HG02973 (cell line): ENCODE measurements at regions not wholly inside any gene's neighbourhood (a gene's known extent, or its start where the extent isn't known, plus 50 kb on each side); places are given as distances from the start of the nearest gene placed in this dataset.

Experiments used
- ATAC-seq: cut with Tn5 transposase; IDR thresholded peaks from one replicate; pipeline ENCODE4 v1.9.1; 2021; ENCODE audit warnings: moderate library complexity; ENCODE audit not compliant: unreplicated experiment

DNA sequence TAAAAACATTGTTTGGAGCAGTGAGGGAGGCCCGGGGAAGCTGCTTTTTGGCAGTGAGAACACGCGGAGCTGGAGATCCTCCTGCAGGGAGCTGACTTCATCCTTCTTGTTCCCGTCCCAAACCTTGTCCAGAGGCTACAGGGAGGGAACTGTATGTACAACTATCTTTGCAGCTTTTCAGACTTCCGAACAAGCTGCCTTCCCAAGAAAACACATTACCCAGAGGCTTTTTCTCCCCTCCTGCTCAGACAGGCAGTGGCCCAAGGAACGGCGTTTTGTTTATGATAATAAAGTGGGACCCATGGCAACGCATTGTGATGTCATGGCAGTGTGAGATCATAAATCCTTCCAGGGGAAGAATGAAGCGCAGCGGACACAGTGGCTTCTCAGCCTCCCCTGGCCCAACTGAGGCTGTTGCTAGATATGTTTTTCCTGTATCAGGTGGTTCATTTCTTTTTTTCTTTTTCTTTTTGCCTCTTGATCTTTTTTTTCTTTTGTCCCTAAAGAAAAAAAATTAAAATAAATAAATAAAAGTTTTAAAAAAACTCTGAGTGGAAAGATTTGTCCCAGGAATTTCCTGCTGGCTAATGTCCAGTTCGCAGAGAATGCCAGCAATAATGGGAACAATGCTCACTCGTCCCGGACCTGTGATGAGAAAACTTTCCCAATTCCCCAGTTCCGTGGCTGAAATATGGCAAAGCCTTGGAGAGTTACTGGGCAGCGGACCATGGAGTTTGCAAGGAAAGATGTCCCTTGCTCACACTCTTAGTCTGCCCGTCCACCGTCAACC lies 103.4 kb upstream of the MAP1LC3B2 start:
- no peak for ATAC-seq

DNA sequence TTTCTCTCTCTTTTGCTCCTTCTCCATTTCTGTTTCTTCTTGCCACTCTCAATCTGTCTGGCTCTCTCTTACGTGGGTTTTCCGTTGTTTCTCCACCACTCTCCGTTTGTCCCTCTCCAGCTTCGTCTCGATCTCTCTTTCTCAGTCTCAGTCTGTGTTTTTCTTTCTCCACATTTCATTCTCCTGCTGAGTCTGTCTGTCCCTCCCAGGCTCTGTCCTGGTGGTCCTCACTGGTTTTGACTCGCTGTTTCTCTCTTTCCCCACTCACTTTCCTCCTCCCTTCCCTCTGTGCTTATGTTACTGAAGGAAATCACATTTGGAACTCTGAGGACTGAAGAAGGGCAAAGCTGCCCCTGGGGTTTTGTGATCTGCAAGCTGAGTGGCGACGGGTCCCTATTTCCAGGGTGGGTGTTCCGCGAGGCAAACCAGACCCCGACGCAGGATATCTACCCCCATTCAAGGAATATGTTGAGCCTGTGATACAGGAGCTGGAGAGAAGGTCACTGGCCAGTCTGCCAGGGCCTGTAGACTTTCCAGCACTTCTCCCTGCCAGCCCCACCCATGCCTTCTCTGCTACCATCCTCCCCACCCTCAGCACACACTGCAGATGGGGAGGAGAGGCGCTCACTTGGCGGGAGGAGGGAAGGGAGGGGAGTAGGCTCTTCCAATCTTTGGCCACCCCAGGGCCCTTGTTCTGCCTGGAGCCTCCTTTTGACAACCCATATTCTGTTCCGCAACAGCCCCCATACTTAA lies 102.7 kb upstream of the MAP1LC3B2 start:
- ATAC-seq = no peak

DNA sequence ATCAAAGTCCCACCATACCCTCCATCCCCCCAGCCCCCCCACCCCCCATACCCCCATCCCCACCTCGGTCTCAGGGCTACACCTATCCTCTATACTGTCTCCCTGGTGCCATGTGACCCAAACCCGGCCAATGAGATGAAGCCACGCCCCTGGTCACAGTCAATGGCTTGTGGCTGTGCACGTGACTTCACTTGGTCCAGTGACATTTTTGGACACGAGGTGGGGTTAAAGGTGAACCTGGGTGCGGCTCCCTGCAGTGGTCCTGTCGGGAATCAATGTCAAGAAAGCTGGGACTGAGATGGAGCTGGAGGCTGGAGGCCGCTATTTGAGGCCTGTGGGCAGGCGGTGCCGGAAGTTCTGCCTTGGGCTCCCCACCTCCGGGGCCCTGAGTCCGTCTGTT lies 100.7 kb upstream of the MAP1LC3B2 start:
- no peak for ATAC-seq

DNA sequence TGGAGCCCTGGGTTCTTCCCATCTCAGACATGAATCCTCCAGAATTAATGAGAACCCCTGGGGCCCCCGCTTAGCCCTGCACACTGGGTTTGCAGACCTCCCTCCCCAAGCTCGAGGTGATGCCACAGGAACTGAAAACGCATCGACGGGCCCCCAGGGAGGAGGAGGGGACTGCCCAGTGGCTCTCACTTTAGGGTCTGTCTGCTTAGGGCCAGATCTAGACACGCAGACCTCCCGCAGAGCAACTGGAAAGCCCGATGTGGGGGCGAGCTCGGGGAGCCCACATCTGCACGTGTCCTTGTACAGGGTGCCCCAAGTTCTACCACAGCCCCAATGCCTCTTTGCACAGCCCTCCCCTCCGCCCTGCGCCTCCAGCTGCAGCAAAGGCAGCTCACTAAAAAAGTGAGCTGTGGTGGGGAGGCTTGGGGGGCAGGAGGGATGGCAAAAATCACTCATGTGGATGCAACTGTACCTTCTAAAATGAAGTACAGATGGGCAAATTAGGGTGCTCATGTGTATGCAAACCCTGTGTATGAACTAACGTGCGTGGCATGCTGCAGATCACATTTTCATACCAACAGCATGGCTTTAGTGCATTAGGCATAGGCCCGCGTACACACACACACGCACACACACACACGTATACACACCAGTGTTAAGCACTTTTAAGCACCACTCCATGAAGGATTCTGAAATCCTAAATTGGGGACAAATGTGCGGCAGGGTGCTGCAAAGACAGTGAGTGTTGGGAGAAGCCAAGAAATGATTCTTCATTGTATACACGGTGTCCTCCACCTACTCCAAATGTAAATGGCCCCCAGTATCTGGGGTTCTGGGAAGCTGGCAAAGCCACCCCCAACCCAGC lies 99.9 kb upstream of the MAP1LC3B2 start:
- no peak for ATAC-seq

DNA sequence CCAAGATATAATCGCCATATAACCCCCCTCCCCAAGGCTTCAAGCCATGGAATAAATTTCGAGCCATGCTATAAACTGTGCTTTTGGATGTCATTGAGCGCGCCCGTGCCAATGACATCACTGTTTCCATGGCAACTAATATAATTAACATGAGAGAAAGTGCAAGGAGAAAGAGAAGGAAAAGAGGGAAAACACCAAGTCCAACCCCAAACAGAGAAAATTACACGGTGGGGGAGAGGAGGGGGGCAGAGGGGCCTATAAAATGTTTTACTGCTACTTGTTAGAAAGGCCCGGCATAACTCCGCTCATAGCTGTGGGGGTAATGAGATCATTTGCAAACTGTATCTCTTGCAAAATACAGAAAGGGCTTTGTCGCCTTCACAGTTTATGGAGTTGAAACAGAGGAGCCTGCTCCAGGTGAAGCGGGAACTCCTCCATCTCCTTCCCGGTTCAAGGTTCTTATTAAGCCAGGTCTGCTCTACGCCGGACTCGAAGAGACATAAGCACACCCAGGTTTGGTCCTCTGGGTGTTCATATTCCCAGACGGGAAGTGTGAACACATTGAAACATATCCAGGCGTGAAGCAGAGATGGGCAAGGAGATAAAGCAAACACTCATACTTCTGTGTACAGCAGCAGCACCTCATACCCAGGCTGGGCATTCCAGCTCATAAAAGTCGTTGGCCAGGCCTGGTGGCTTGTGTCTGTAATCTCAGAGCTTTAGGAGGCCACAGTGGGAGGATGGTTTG lies 99.1 kb upstream of the MAP1LC3B2 start:
- ATAC-seq = no peak

DNA sequence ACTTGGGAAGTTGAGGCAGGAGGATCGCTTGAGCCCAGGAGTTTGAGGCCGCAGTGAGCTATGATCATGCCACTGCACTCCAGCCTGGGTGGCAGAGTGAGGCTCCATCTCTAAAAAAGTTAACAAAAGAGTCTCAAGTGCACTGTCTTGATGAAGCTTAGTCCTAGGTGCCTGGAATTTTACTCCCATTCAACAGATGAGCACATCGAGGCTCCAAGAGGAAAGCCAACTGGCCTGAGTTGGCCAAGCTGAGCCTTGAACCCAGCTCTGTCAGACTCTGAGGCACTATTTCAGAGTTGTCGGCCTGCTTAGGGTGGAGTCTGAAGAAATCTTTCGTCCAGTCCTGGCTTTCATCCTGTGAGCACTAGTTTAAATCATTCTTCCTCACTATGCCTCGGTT lies 98.1 kb upstream of the MAP1LC3B2 start:
- ATAC-seq = no peak

DNA sequence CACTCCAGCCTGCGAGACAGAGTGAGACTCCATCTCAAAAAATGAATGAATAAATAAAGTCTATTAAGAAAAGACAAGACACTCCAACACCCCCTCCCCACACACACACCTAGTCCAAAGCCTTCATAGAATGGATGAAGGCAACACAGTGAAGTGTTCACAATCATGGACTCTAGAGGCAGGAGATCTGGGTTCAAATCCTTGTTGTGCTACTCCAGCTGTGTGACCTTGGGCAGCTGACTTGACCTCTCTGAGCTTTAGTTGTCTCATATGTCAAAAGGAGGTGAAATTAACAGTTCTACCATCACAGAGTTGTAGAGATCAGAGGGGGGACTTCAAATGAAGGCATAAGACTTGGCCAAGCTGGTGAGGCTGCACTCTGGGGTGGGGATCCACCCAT lies 95.8 kb upstream of the MAP1LC3B2 start:
- no peak for ATAC-seq

DNA sequence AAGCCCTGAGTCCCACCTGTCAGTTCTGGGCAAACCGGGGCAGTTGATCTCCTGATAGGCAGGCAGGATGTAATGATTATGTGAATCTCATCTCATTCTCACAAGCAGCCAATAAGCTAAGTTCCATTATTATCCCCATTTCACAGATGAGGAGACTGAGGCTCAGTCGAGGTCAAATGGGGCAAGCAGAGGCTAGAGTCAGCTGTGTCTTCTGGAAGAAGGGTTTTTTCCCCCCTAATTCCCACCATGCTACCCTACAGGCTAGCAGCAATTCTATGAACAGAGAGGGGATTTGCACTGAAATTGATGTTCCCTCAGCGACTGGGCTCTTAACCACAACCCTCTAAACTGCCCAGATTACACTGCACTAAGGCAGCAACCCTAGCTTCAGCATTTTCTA lies 93.8 kb upstream of the MAP1LC3B2 start:
- ATAC-seq = no peak

DNA sequence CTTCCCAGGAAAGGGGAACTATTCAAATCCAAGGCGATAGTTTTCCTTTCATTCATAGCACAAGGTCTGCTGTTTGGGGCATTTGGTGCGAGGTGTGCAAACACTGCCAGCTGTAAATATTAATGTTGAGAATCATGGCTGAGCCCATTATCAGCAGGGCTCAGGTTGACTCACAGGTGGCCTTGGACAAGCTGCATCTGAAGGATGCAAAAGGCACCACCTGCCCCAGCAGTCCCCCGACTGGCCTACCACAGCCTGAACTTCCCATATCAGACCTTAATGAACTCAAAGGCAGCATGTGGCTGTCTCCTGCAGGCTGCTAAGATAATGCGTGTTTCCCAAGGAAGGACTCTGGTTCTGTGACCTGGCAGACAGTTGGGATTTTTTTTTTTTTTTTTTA lies 93.3 kb upstream of the MAP1LC3B2 start:
- ATAC-seq = no peak

DNA sequence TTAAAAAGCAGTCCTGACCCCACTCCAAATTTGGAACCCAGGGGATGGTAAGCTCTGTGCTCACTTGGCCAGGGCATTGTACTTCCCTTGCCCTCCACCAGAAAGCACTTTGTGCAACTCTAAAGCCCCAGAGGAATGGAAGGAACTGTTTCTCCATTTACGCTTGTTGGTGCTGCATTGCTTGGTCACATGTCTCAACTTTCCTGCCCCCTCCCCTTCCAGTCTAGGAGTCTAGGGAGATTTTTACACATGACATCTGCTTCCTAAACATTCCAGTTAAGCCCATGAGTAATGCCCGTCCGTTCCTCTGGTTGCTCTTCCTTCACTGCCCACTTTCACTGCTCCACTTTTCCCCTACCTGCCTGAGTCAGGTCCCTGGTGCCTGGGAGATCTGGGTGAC lies 92.6 kb upstream of the MAP1LC3B2 start:
- no peak for ATAC-seq

DNA sequence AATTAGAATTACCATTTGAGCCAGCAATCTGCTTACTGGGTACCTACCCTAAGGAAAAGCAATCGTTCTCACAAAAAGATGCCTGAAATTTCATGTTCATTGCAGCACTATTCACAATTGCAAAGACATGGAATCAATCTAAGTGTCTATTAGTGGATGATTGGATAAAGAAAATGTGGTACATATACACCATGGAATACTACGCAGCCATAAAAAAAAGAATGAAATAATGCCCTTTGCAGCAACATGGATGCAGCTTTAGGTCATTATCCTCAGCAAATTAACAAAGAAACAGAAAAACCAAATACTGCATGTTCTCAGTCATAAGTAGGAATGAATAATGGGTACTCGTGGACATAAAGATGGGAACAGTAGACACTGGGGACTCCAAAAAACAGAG lies 89.8 kb upstream of the MAP1LC3B2 start:
- no peak for ATAC-seq

DNA sequence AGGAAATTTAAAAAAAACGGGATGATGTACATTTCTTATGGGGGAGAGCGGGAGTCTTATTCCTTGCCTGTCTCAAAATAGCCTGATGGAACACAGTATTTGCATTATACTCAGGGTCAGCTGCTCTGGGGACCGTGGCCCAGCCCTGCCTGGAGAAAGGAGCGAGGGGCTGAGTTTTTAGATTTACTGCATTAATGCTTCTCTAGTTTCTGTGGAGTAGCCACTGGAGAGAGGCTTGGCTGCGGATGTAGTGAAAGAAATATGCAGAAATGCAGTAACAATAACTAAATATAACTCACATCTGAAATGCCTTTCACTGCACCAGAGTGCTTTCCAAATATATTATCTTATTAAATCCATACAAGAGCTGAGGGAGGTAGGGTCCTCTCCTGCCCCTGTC lies 87.6 kb upstream of the MAP1LC3B2 start:
- ATAC-seq = no peak

DNA sequence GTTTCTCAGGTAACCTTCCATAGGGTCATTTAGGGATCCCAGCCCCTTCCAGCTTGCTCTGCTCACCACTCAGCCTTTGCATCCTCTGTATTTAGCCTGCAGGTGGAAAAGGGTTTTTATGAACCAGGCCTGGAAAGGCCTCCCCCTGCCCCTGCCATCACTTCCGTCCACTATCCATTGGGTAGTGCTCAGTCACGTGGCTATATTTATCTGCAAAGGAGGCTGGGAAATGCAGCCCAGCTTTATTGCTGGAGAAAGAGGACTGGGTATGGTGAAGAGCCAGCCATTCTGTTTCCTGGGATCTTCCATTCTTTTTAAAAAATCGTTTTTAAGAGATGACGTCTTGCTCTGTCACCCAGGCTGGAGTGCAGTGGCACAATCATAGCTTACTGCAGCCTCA lies 87.0 kb upstream of the MAP1LC3B2 start:
- ATAC-seq = no peak

DNA sequence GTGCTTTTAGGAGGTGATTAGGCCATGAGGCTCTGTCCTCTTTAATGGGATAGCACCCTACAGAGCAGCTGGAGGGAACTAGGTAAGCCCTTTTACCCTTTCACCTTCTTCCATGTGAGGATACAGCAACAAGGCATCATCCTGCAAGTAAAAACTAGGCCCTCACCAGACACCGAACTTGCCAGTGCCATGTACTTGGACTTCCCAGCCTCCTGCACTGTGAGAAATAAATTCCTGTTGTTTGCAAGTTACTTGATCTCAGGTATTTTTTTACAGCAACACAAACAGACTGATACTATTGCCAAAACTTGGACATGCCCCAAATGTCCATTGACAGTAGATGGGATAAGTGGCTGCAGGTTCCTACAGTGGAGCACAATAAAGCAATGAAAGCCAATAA lies 85.8 kb upstream of the MAP1LC3B2 start:
- no peak for ATAC-seq

DNA sequence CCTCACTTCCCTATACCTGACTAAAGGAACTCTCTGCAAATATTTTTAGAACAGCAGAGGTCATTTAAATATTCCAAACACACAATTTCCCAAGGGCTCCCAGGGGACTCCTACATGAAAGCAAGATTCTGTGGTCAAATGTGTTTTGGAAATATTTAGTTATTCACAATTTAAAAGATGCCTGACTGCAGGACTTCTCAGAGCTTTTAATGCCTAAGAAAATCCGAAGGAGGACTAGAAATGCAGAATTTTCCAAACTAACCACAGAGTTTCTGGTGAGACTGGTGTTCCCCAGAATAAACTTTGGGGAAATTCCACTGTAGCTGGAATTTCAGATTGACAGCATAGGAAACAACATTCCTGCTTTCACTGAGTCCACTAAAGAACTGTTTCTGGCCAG lies 84.8 kb upstream of the MAP1LC3B2 start:
- ATAC-seq = no peak

DNA sequence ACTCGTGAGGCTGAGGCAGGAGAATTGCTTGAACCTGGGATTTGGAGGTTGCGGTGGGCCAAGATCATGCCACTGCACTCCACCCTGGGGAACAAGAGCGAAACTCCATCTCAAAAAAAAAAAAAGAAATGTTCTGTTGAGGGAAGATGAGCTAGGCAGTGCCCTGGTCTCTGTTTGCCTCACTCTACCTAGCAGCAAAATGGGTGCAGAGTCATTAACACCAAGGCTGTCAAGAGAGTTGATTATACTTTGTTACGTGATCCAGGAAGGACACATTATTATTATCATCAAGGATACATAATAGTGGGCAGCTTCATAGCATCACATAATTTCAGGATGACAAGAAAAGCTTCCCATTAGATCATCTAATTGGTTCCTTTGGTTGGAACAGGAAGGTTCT lies 84.3 kb upstream of the MAP1LC3B2 start:
- no peak for ATAC-seq

DNA sequence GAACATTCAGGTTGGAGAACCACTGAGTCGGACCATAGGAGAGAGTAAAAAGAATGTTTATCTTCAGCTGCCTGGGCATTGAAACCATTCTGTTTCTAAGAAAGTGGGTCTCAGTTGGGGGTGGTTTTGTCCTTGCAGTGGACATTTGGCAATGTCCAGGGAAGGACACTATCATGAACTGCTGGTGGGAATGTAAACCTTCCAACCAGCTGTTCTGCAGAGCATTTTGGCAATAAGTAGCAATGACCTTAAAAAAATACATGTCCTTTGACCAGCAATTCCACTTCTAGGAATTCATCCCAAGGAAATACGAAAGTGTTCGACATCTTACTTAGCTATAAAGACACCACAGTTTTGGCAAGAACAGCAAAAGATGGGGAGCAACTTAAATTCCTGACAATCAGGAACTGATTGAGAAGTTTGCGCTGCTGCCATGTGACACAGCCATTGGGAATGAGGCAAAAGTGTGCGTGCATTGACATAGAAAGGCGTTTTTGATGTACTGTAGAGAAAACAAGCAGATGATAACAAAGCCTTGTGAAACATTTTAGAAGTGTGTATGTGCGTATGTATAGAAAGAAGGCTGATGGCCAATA lies 82.9 kb upstream of the MAP1LC3B2 start:
- no peak for ATAC-seq

DNA sequence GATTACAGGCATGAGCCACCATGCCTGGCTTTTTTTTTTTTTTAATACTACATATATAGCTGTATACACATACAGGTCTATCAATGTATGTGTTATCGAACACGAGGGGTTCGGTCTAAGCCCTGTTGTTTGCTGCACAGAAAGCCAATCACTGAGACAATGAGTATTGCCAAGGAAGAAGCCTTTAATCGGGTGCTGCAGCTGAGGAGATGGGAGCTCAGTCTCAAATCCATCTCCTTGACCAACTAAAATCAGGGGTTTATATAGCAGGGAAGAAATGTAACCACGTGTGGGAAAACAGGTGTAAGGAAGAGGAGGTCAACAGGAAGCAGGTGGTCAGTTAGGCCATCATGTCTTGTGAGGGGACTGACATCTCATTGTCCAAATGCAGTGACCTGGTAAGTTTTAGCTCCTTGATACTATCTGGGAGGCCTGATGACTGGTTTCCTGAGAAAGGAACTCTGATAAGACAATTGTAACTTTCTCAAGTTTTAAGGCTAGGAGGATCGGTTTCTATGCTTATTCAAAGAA lies 80.9 kb upstream of the MAP1LC3B2 start:
- ATAC-seq = no peak

DNA sequence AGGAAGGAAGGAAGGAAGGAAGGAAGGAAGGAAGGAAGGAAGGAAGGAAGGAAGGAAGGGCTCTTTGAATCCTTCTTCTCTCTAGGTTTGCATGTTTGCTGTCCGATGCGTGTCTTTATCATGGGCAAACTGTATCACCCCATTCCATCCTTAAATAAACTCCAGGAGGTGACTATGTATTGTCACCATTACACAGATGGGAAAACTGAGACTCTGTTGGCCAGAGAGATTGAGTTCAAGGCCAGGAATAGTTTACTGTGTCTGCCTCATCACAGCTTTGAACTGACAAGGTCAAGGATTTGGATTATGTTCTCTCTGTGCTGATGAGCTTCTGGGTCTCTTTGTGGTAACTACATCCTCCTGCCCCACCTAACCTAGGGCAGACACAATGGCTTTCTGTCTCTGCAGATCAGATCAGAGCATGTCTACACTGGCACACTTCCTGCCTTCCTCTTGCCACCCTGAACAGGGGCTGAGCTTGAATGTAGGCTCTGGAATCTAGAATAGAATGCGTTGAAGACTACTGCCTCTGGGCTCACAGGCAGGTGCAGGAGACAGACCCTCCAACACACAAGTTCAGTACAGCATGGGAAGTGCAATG lies 78.9 kb upstream of the MAP1LC3B2 start:
- ATAC-seq = no peak

DNA sequence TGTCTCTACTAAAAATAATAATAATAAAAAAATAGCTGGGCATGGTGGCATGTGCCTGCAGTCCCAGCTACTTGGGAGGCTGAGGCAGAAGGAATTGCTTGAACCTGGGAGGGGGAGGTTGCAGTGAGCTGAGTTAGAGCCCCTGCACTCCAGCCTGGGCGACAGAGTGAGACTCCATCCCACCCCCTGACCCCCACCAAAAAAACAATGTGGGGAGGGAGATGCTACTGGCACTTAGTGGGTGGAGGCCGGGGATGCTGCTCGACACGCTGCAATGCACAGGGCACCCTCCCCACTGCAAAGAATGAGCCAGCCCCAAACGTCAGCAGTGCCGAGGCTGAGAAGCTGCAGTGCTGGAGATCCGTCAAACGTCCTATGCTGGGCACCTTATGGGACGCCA lies 77.5 kb upstream of the MAP1LC3B2 start:
- no peak for ATAC-seq
